ENCODE measurements at regions not wholly inside any gene's neighbourhood (a gene's known extent, or its start where the extent isn't known, plus 50 kb on each side); places are given as distances from the start of the nearest gene placed in this dataset.

- TF ChIP-seq CTCF (conservative IDR thresholded peaks at IDR 0.05; ENCODE audit: low read depth, low read length) (no peak), EZH2 (IDR thresholded peaks at IDR 0.05; ENCODE audit: borderline replicate concordance, low read depth, low read length, poor library complexity, severe bottlenecking) (no peak)
These were observed 189.3 kb upstream of the TPM1 start for GRCh38 chr15:62853114-62853840.

Measured in A673 (cell line).